Type B pancreatic cell (in vitro differentiated cells): ENCODE measurements at regions not wholly inside any gene's neighbourhood (a gene's known extent, or its start where the extent isn't known, plus 50 kb on each side); places are given as distances from the start of the nearest gene placed in this dataset.

Experiments
- DNase-seq: peaks from one replicate; pipeline ENCODE4 v3.0.0; 2021; ENCODE audit warnings: mixed read lengths; ENCODE audit not compliant: unreplicated experiment; ENCODE audit errors: extremely low spot score
- H3K27ac Mint-ChIP-seq: 2 replicates; pipeline ENCODE4 v1.8.0; 2021; ENCODE audit warnings: mild to moderate bottlenecking, mixed read lengths
- H3K27me3 Mint-ChIP-seq: 2 replicates; pipeline ENCODE4 v1.8.0; 2021; ENCODE audit warnings: mixed read lengths
- H3K36me3 Mint-ChIP-seq: 2 replicates; pipeline ENCODE4 v1.8.0; 2021; ENCODE audit warnings: mixed read lengths
- H3K4me1 Mint-ChIP-seq: one replicate; pipeline ENCODE4 v1.8.0; 2021; ENCODE audit warnings: mixed read lengths; ENCODE audit not compliant: unreplicated experiment
- H3K4me3 Mint-ChIP-seq: 2 replicates; pipeline ENCODE4 v1.8.0; 2021; ENCODE audit warnings: mild to moderate bottlenecking, mixed read lengths
- H3K9me3 Mint-ChIP-seq: 2 replicates; pipeline ENCODE4 v1.8.0; 2021; ENCODE audit warnings: mixed read lengths
- TF ChIP-seq, protein P1 (sequence below): fragments of 200-600 bp; sonication (generic); conservative IDR thresholded peaks from 2 replicates; pipeline ENCODE4 v1.5.0; 2021; ENCODE audit warnings: antibody characterized with exemption, mild to moderate bottlenecking

- H3K4me3 Mint-ChIP-seq, result no peak overlapping the region
Measured at GRCh38 chr21:35749904-35750303, 310.4 kb downstream of the SETD4 start.

DNA sequence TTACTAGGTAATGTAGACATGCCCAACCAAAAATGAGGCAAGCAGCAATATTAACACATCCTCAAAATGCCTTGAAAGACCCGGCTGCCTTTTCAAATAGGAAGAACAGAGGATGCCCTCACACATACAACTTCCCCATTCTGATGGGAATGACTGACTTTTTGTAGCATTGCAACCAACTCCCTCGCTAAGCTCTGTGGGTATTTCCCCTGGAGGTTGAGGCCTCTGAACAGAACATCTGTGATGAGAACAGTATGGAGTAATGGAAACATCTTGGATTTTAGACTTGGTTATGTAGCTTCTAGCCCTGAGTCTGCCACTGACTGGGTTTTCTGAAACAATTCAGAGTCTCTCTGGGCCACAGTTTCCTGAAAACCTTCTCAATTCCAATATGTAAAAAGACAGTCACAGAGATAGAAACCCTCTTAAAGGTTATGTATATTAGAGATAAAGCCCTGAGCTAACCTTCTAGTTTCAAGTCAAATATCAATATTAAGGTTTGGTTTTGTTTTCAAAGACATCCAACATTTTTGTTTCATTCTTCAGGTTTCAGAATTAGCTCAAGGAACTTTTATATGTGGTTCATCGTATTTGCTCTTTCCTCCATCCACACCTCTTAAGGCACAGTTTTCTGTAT lies 311.5 kb downstream of the SETD4 start:
- Mint-ChIP-seq H3K4me3 (no peak overlapping the region), H3K36me3 (no peaks in the 10 kb centered on the region), H3K27me3 (peaks cover 24% of the 10 kb centered on the region), H3K9me3 (peaks cover 4% of the 10 kb centered on the region), H3K4me1 (no peaks in the 10 kb centered on the region), H3K27ac (no peak overlapping the region)
- TF ChIP-seq, protein P1, sequence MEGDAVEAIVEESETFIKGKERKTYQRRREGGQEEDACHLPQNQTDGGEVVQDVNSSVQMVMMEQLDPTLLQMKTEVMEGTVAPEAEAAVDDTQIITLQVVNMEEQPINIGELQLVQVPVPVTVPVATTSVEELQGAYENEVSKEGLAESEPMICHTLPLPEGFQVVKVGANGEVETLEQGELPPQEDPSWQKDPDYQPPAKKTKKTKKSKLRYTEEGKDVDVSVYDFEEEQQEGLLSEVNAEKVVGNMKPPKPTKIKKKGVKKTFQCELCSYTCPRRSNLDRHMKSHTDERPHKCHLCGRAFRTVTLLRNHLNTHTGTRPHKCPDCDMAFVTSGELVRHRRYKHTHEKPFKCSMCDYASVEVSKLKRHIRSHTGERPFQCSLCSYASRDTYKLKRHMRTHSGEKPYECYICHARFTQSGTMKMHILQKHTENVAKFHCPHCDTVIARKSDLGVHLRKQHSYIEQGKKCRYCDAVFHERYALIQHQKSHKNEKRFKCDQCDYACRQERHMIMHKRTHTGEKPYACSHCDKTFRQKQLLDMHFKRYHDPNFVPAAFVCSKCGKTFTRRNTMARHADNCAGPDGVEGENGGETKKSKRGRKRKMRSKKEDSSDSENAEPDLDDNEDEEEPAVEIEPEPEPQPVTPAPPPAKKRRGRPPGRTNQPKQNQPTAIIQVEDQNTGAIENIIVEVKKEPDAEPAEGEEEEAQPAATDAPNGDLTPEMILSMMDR, result no peak
- DNase-seq, result no peak

More at GRCh38 chr21:35749904-35750303, 310.4 kb downstream of the SETD4 start:
- DNase-seq, result no peak
- Mint-ChIP-seq H3K9me3 (peaks cover 4% of the 10 kb centered on the region), H3K27ac (no peak overlapping the region), H3K4me1 (no peaks in the 10 kb centered on the region), H3K36me3 (no peaks in the 10 kb centered on the region), H3K27me3 (peaks cover 20% of the 10 kb centered on the region)
- TF ChIP-seq, protein P1, result no peak

DNA sequence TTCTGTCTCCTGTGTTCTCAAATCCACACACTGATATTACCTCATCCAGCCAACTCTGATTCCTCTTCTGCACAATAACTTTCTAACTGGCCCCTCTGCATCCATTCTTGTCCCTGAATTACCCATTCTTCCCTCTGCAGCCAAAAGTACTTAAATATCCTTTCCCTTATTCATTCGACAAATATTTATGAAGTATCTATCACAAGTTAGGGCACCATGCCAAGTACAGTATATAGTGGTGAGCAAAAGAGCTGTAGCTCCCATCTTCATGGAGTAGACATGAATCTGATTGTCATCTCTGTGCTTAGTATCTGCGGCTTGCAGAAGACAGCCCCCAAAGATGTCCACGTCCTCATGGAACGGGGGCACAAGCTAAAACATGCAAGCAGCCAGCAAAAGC lies 316.8 kb downstream of the SETD4 start:
- no peak overlapping the region for H3K4me3 Mint-ChIP-seq
- DNase-seq, result no peak
- H3K9me3 Mint-ChIP-seq, result no peaks in the 10 kb centered on the region
- no peaks in the 10 kb centered on the region for H3K36me3 Mint-ChIP-seq
- no peaks in the 10 kb centered on the region for H3K4me1 Mint-ChIP-seq
- no peak overlapping the region for H3K27ac Mint-ChIP-seq
- peaks cover 18% of the 10 kb centered on the region for H3K27me3 Mint-ChIP-seq
- TF ChIP-seq, protein P1, result no peak

DNA sequence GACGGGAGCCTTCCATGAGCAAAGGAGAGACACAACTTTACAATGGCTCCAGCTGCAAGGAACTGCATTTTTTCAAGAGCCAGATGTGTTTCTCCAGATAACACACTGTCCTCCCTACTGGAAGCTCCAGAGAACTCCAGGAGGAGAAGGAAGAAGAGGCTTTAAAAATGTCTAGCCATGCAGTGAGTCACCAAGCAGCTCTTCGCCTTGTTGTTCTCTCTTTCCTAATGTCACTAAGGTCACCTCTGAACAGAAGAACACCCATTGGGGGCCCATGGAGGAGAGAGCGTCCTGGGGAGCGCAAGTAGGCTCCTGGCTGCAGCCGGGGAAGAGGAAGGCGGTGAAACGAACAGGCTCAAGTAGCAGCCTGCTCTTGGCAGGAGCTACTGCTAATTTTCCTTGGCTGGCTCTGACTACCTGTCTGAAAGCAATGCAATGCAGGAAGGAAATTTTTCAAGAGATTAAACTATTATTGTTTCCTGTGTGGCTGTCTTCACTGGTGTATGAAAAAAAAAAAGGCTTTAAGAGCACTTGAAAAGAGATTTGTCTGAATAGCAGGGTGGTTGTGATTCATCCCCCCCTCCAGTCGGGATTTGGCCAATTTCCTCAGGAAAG lies 321.9 kb downstream of the SETD4 start:
- no peak for DNase-seq
- no peaks in the 10 kb centered on the region for H3K4me1 Mint-ChIP-seq
- no peak overlapping the region for H3K27ac Mint-ChIP-seq
- H3K4me3 Mint-ChIP-seq, result no peak overlapping the region
- peaks cover 3% of the 10 kb centered on the region for H3K36me3 Mint-ChIP-seq
- TF ChIP-seq, protein P1, result no peak
- H3K27me3 Mint-ChIP-seq, result peaks cover 6% of the 10 kb centered on the region
- H3K9me3 Mint-ChIP-seq, result peaks cover 11% of the 10 kb centered on the region

- TF ChIP-seq, protein P1, result no peak
- no peak overlapping the region for H3K27ac Mint-ChIP-seq
- H3K9me3 Mint-ChIP-seq, result peaks cover 11% of the 10 kb centered on the region
- peaks cover 3% of the 10 kb centered on the region for H3K27me3 Mint-ChIP-seq
- H3K36me3 Mint-ChIP-seq, result peaks cover 3% of the 10 kb centered on the region
- H3K4me1 Mint-ChIP-seq, result no peaks in the 10 kb centered on the region
- no peak overlapping the region for H3K4me3 Mint-ChIP-seq
- DNase-seq, result no peak
Measured at GRCh38 chr21:35737899-35738346, 322.4 kb downstream of the SETD4 start.
